ENCODE measurements at regions not wholly inside any gene's neighbourhood (a gene's known extent, or its start where the extent isn't known, plus 50 kb on each side); places are given as distances from the start of the nearest gene placed in this dataset.

- TF ChIP-seq CTCF (IDR thresholded peaks at IDR 0.05; ENCODE audit: borderline replicate concordance, extremely low read depth, low read length, poor library complexity, severe bottlenecking) (no peak), EZH2 (IDR thresholded peaks at IDR 0.05; ENCODE audit: borderline replicate concordance, low read depth, low read length, severe bottlenecking) (no peak)
These were observed 70.0 kb upstream of the SLC6A6 start for GRCh38 chr3:14332392-14332791.

Measured in DND-41 (cell line).